Activated naive CD4-positive, alpha-beta T cell treated with anti-CD3 and anti-CD28 coated beads, Interleukin-2, amount 50 U/mL, for 72 hours (primary cell): ENCODE measurements at regions not wholly inside any gene's neighbourhood (a gene's known extent, or its start where the extent isn't known, plus 50 kb on each side); places are given as distances from the start of the nearest gene placed in this dataset.
"Not testable (repeated sequence)": the region's sequence is repeated elsewhere in the genome, so short reads cannot be mapped to it uniquely, and the experiment has no call there.

Experiments
- ATAC-seq, 2 donors: fragments of 150-1000 bp; cut with Tn5 transposase; 2 replicates each; pipeline ENCODE4 v1.10.0; 2021; ENCODE audit warnings: mild to moderate bottlenecking in 2 of 2, moderate library complexity in 2 of 2
- DNase-seq, 2 donors: peaks; one replicate each; pipeline ENCODE4 v3.0.0; 2021 to 2022; ENCODE audit warnings: low spot score in 2 of 2
- H3K27ac Mint-ChIP-seq, 2 donors: one replicate each; pipeline ENCODE4 v1.8.0; 2022; ENCODE audit warnings: mild to moderate bottlenecking in 2 of 2, mixed read lengths in 2 of 2
- H3K36me3 Mint-ChIP-seq, 2 donors: one replicate each; pipeline ENCODE4 v1.8.0; 2022; ENCODE audit warnings: mixed read lengths in 2 of 2
- H3K9me3 Mint-ChIP-seq, 2 donors: one replicate each; pipeline ENCODE4 v1.8.0; 2022; ENCODE audit warnings: mixed read lengths in 2 of 2

DNA sequence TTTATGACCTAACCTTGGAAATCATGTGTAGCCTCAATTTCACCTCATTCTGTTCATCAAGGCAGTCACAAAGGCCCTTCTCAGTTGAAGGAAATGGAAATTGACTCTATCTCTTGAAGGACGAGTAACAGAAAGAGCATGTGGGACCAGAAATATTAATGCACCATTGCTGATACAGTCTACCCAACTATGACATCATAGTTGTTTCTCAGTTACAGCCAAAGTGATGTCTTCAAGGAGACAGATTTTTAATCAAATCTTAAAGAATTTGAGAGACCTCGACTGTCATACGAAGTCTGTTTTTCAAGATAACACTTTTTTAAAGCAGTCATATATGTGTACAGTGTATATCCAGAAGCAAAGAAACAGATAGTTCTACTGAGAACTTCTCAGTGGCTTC is 335.7 kb upstream of the PHF14 start:
- ATAC-seq, result no peak
- Mint-ChIP-seq H3K9me3 (no peaks in the 10 kb centered on the region), H3K27ac (no peak overlapping the region), H3K36me3 (no peaks in the 10 kb centered on the region)
- no peak for DNase-seq

DNA sequence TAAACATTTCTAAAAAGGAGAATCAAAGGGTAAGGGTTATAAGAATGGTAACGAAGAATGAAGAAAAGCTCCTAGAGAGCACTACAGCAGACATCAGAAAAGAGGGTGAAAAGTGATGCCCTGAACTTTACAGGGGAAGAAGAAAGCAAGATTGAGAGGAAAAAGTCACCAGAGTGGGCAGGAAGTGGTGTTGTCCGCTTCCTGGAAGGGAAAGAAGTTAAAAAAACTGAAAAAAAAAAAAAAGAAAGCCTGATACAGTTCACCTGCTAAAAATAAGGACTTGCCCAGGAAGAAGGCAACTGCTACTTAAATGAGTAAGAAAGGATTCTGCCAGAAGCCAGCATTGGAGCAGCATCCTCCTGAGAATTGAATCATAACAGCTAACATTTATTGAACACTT is 330.1 kb upstream of the PHF14 start:
- Mint-ChIP-seq H3K27ac (peak overlapping the region in 1 of 2 donors; percentile 14), H3K36me3 (no peaks in the 10 kb centered on the region), H3K9me3 (no peaks in the 10 kb centered on the region)
- ATAC-seq (peak; percentile 50 to 65), DNase-seq (no peak)

DNA sequence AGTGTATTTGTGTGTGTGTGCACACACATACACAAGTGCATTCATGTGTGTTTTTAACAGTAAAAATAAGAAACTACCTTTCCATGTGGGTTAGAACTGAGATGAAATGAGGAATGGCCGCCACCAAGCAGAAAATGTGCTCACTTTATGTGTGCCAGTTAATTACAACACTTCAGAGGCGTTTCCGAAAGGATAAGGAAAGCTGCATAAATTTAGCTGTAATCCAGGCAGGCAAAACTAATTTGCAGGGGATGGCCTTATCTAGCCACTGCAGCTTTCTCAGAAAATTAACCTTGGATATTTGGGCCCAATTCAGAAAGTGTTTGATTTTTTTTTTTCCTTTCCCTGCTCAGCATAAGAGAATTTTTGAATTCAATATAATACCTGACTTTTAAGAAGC is 328.8 kb upstream of the PHF14 start:
- Mint-ChIP-seq H3K27ac (no peak overlapping the region), H3K36me3 (no peaks in the 10 kb centered on the region), H3K9me3 (no peaks in the 10 kb centered on the region)
- DNase-seq (no peak), ATAC-seq (no peak)

DNA sequence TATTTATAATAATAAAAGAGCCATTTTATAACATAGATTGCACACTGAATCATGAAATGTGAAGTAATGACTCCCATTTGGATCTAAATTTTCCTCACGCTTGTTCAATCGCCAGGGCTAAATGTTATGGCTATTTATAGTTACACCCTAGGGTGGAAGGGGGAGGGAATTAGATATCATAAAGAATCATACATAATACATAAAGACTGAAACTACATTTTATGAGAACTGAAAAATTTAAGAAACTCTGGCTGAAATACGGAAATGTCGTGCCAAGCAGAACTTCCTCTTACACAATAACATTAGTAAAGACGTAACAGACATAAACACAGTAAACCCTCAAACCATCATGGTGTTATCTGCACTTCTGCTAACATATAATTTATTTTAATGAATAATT is 327.5 kb upstream of the PHF14 start:
- no peaks in the 10 kb centered on the region for H3K36me3 Mint-ChIP-seq
- no peak for ATAC-seq
- no peak overlapping the region for H3K27ac Mint-ChIP-seq
- DNase-seq, result no peak
- no peaks in the 10 kb centered on the region for H3K9me3 Mint-ChIP-seq

DNA sequence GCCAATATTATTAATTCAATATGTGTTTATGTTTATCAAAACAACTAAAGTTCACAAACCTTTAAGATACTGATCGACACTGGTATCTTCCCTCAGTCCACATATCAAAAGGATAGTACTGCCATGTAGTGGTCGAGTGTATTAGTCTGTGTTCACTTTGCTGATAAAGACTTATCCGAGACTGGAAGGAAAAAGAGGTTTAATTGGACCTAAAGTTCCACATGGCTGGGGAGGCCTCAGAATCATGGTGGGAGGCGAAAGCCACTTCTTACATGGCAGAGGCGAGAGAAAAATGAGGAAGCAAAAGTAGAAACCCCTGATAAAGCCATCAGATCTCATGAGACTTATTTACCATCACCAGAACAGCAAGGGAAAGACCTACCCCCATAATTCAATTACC is 325.4 kb upstream of the PHF14 start:
- no peak overlapping the region for H3K27ac Mint-ChIP-seq

DNA sequence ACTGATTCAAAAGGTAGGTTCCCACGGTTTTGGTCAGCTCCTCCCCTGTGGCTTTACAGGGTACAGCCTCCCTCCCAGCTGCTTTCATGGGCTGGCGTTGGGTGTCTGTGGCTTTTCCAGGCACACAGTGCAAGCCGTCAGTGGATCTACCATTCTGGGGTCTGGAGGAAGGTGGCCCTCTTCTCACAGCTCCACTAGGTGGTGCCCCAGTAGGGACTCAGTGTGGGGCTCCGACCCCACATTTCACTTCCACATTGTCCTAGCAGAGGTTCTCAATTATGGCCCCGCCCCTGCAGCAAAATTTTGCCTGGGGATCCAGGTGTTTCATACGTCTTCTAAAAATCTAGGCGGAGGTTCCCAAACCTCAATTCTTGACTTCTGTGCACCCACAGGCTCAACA is 324.6 kb upstream of the PHF14 start:
- H3K27ac Mint-ChIP-seq, ATAC-seq, H3K36me3 Mint-ChIP-seq: not testable (repeated sequence)

More for the DNA sequence above, 325.4 kb upstream of the PHF14 start:
- ATAC-seq, result no peak
- H3K36me3 Mint-ChIP-seq, result no peaks in the 10 kb centered on the region
- DNase-seq, result no peak
- no peaks in the 10 kb centered on the region for H3K9me3 Mint-ChIP-seq

DNA sequence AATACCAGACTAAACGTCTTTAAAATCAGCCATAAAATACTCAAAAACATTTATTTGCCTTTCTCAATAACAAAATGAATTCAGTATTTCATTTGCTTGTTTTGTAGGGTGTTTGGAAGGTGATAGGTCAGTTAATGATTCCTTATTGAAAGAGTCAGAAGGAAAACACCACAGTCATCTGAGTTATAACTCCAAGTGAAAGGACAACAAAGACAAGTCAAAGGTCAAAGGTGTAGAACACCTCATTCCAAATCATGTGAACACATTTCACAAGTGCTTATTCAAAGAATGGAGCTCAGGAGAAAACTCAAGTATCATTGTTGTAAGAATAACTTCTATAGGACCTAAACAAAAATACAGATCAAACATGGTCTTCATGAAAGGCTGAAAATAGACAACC is 318.6 kb upstream of the PHF14 start:
- no peaks in the 10 kb centered on the region for H3K36me3 Mint-ChIP-seq
- H3K9me3 Mint-ChIP-seq, result no peaks in the 10 kb centered on the region
- no peak for DNase-seq
- ATAC-seq, result no peak
- no peak overlapping the region for H3K27ac Mint-ChIP-seq

More for the DNA sequence above, 324.6 kb upstream of the PHF14 start:
- H3K9me3 Mint-ChIP-seq, DNase-seq: not testable (repeated sequence)

DNA sequence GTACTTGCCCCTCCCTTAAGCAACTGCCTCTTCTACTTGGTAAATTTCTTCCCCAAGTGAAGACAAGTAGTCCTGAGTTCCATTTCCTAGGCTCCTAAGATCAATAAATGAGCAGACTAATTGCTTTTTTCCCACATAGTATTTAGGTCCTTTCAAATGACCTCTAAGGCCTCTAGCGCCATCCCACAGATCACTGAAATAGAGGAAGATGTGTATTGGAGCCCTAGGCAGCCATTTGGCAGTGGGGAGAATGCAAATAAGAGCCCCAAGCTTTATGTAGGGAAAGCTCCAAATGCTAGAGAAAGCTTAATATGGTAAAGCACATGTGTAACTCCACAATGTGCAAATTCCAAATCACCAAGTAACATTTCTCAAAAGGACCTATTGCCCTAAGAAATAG is 316.5 kb upstream of the PHF14 start:
- no peak overlapping the region for H3K27ac Mint-ChIP-seq
- no peak for ATAC-seq
- H3K36me3 Mint-ChIP-seq, result no peaks in the 10 kb centered on the region
- no peaks in the 10 kb centered on the region for H3K9me3 Mint-ChIP-seq
- no peak for DNase-seq

DNA sequence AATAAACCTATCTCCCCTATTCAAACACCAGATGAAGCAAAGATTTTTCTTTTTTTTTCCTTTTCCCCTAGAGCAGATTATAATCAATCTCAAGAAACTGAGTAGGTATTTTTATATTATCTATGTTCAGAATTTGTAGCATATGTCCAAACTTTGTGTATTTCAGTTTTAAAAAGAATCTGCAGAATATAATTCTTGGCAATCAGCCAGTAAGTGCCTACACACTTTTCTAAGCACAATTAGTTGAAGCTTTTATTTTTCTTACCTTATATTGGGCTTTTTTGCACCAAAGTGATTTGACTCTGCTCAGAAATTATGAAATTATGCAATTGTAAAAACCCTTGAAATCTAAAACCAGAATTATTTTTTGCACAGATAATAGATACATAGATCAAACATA is 315.8 kb upstream of the PHF14 start:
- Mint-ChIP-seq H3K36me3 (no peaks in the 10 kb centered on the region), H3K9me3 (no peaks in the 10 kb centered on the region), H3K27ac (no peak overlapping the region)
- ATAC-seq, result no peak
- no peak for DNase-seq

DNA sequence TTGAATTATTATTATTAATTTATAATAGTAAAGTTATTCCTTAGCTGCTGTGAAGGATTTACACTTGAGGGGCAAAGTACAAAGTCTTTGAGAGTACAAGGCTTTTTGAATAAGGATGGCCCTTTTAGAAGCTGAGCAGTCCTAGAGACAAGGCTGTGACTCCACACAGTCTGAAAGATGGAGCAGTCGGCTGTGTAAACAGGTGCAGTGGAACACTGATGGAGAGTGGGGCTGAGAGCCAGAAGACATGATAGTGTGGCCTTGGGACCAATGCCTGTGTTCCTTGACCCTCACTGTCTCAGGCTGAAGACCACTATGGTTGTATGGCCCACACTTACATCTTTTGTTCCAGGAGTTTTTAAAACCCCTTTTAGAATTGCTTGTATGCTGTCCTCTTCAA is 311.2 kb upstream of the PHF14 start:
- Mint-ChIP-seq H3K9me3 (no peaks in the 10 kb centered on the region), H3K27ac (no peak overlapping the region), H3K36me3 (no peaks in the 10 kb centered on the region)
- ATAC-seq, result no peak
- DNase-seq, result no peak

DNA sequence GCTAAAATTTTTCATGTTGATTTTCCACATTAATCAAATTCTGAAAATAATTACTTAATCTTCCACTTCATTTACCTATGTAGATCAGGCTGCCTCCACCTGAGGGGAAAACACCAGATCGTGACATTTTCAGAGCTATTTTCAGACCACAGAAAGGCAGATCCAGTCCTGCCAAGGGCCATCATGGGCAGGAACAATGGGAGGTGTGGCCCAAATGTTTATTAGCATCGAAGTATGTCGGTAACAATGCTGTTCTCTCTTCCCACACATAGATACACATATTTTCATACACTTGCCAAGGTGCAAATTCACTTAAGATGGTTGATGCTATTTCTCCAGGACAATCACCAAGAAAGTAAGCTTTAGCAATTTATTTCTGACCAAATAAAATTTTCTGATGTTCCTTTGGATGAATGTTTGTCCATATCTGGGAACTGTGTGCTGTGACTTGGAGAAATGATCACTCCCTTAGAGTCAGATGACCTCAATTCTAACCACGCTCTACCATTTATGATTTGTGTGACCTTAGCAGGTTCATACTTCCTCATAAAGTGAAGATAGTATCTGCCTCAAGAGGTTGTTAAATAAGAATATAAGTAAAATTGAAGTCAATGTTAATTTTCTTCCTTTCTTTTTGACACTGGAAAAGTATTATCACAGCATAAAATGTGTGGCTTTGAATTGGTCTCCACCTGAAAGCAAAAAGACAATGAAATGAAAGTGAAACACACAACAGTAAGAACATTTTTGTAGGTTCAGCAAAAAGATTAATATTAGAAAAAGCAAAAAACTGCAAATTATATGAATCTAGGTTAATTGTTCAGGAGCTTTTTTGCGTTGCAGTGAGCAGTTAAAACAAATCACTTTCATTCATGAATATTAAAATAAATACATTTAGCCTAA is 310.4 kb upstream of the PHF14 start:
- DNase-seq, result no peak
- H3K36me3 Mint-ChIP-seq, result no peaks in the 10 kb centered on the region

DNA sequence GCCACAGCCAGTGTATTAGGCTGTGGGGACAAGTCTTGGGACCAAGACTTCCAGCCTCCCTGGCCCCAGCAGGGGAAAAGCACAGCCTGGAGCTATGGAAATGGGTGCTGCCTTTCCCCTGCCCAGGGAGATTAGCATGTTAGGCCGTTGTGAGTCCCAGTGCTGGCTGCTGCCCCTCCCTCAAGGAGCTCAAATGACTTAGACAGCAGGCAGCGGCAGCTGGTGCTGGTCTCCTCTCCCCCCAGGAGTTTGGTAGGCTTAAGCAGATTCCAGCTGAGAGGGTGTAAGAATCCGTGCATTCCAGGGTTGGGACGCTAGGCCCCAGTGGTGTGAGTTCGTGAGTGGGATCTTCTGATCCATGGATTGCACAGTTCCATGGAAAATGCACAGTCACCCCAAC is 301.5 kb upstream of the PHF14 start:
- H3K36me3 Mint-ChIP-seq, result no peaks in the 10 kb centered on the region
- DNase-seq (no peak), ATAC-seq (no peak)
- H3K9me3 Mint-ChIP-seq, result peaks cover 9 to 10% of the 10 kb centered on the region in 2 donors
- no peak overlapping the region for H3K27ac Mint-ChIP-seq

More for the DNA sequence above, 310.4 kb upstream of the PHF14 start:
- Mint-ChIP-seq H3K27ac (no peak overlapping the region), H3K9me3 (no peaks in the 10 kb centered on the region)
- ATAC-seq, result no peak

DNA sequence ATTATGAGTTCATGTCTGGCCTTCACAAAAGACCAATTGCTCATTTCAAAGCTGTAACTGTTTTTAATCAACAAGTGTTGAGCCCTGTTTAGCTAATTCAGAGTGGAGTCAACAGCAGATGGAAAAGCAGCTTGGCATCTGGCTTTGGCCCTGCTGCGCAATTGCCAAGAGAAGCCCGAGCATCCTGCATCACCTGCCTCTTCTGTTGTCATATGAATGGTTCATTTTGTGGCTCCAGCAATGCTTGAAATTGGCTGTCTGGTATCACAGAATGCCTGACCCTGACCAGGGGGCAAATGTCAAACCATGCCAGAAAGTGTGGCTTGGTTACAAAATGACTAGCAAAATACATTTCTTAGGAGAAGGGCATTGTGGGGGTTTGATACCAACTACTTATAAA is 296.5 kb upstream of the PHF14 start:
- DNase-seq, result no peak
- Mint-ChIP-seq H3K9me3 (no peaks in the 10 kb centered on the region), H3K36me3 (no peaks in the 10 kb centered on the region), H3K27ac (no peak overlapping the region)
- no peak for ATAC-seq

DNA sequence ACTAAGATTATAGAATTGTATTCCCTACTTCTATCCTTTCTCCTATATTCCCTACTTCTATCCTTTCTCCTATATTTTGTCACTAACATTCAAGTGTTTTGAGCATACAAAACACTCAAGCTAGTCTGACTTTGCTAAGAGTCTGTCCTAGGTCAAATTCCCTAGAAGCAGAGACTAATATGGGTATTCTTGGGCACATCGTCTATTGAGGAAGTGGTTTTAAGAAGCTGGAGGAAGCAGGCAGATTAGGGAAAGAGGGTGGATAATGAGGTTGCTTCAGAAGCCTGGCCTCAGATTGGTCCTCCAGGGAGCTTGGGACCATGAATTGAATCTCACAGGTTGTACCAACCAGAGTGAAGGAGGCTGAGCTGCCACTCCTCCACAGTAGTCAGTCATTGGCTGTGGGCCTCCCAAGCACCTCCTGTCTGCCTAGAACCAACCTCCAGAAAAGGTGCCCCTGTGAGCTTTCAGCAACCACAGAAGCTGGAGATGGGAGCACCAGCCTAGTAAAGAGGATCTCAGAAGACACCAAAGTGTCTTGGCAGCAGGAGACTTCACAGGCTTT is 295.9 kb upstream of the PHF14 start:
- no peak for DNase-seq
- Mint-ChIP-seq H3K9me3 (no peaks in the 10 kb centered on the region), H3K27ac (no peak overlapping the region), H3K36me3 (no peaks in the 10 kb centered on the region)
- ATAC-seq, result no peak

DNA sequence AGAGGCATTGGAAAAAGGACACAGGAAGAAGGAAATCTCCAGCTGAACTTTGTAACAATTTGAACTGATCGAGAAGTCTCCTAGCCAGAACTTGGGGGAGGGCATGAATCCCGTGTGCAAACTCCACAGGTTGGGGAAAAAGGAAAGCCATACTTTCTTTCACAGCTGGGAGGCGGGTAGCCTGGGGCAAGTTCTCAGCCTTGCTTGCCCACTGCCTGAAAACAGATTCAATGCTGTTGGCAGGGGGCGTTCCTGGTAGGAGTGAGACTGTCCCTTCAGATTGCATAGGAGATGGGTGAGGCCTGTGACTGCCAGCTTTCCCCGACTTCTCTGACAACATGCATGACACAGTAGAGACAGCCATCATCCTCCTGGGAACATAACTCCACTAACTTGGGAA is 289.1 kb upstream of the PHF14 start:
- peaks cover 4 to 8% of the 10 kb centered on the region in 2 donors for H3K9me3 Mint-ChIP-seq
- ATAC-seq, result no peak
- DNase-seq, result no peak
- H3K36me3 Mint-ChIP-seq, result peaks cover 0 to 7% of the 10 kb centered on the region in 2 donors
- H3K27ac Mint-ChIP-seq, result no peak overlapping the region

DNA sequence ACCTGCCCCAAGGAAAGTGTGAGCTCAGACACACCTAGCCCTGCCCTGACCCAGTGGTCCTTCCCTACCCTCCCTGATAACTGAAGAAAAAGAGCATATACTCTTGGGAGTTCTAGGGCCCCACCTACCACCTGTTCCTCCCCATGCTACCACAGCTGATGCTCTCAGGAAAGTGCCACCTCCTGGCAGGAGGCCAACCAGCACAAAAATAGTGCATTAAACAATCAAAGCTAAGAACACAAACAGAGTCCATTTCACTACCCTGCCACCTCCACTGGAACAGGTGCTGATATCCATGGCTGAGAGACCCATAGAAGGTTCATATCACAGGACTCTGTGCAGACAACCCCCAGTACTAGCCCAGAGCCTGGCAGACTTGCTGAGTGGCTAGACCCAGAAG is 288.6 kb upstream of the PHF14 start:
- DNase-seq, result no peak
- Mint-ChIP-seq H3K27ac (no peak overlapping the region), H3K9me3 (peaks cover 5 to 9% of the 10 kb centered on the region in 2 donors), H3K36me3 (peaks cover 0 to 7% of the 10 kb centered on the region in 2 donors)
- ATAC-seq, result no peak

DNA sequence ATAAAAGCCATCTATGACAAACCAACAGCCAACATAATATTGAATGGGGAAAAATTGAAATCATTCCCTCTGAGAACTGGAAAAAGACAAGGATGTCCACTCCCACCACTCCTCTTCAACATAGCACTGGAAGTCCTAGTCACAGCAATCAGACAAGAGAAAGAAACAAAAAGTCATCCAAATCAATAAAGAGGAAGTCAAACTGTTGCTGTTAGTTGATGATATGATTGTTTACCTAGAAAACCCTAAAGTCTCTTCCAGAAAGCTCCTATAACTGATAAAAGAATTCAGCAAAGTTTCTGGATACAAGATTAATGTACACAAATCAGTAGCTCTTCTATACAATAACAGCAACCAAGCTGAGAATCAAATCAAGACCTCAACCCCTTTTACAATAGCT is 285.1 kb upstream of the PHF14 start:
- DNase-seq, result no peak
- peaks cover 5 to 12% of the 10 kb centered on the region in 2 donors for H3K9me3 Mint-ChIP-seq

DNA sequence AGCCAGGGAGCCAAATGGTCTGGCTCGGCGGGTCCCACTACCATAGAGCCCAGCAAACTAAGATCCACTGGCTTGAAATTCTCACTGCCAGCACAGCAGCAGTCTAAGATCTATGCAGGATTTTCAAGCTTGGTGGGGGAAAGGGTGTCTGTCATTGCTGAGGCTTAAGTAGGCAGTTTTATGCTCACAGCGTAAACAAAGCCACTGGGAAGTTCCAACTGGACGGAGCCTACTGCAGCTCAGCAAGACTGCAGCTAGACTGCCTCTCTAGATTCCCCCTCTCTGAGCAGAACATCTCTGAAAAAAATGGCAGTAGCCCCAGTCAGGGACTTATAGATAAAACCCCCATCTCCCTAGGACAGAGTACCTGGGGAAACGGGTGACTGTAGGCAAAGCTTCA is 277.6 kb upstream of the PHF14 start:
- no peak for ATAC-seq
- no peak overlapping the region for H3K27ac Mint-ChIP-seq
- H3K9me3 Mint-ChIP-seq, result peaks cover 9 to 18% of the 10 kb centered on the region in 2 donors
- DNase-seq, result no peak
- H3K36me3 Mint-ChIP-seq, result peaks cover 0 to 6% of the 10 kb centered on the region in 2 donors

More for the DNA sequence above, 285.1 kb upstream of the PHF14 start:
- no peak for ATAC-seq
- peaks cover 0 to 7% of the 10 kb centered on the region in 2 donors for H3K36me3 Mint-ChIP-seq
- no peak overlapping the region for H3K27ac Mint-ChIP-seq
